ENCODE measurements at regions not wholly inside any gene's neighbourhood (a gene's known extent, or its start where the extent isn't known, plus 50 kb on each side); places are given as distances from the start of the nearest gene placed in this dataset.

DNA sequence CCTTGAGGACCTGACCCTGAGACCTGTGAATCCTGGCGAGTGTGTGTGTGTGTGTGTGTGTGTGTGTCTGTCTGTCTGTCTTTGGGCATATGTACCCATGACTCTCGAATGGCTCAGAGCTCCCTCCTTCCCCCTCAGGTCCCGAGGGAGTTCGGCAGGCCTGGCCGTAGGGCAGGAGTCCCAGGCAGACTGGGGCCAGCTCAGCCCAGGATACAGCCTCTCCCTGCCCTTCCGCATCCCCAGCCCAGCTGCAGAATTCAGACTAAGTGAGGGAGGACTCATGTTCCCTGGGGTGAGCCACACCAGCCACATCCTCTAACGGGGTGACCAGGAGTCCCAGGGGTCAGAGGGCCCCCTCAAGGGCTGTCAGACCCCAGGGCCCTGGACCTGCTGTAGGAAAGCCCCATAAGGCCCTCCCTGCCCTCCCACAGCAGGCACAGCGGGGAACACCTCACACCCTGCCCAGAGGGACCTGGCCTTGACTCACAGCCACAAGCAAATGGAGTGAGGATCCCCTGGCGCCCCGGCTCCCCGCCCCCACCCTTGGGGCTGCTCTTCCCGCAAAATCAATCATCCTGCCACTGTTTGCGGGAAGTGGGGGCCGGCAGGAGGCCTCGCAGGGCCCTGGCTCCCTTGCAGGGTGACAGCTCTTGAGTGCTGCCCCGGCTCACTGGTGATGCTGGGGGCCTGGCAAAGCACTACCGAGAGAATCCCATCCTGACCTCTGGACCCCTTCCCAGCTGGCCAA lies 101.7 kb upstream of the CASZ1 start:
- TF ChIP-seq NFXL1 (IDR thresholded peaks at IDR 0.05; ENCODE audit: borderline replicate concordance) (no peak), RAD21 (IDR thresholded peaks at IDR 0.05; ENCODE audit: insufficient read depth, low read depth, low read length) (no peak), YBX1 (IDR thresholded peaks at IDR 0.05) (no peak)
- TF ChIP-seq, protein P1, sequence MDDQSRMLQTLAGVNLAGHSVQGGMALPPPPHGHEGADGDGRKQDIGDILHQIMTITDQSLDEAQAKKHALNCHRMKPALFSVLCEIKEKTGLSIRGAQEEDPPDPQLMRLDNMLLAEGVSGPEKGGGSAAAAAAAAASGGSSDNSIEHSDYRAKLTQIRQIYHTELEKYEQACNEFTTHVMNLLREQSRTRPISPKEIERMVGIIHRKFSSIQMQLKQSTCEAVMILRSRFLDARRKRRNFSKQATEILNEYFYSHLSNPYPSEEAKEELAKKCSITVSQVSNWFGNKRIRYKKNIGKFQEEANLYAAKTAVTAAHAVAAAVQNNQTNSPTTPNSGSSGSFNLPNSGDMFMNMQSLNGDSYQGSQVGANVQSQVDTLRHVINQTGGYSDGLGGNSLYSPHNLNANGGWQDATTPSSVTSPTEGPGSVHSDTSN (IDR thresholded peaks at IDR 0.05; ENCODE audit: insufficient replicate concordance, low read depth, low read length): no peak
- TF ChIP-seq, protein P2, sequence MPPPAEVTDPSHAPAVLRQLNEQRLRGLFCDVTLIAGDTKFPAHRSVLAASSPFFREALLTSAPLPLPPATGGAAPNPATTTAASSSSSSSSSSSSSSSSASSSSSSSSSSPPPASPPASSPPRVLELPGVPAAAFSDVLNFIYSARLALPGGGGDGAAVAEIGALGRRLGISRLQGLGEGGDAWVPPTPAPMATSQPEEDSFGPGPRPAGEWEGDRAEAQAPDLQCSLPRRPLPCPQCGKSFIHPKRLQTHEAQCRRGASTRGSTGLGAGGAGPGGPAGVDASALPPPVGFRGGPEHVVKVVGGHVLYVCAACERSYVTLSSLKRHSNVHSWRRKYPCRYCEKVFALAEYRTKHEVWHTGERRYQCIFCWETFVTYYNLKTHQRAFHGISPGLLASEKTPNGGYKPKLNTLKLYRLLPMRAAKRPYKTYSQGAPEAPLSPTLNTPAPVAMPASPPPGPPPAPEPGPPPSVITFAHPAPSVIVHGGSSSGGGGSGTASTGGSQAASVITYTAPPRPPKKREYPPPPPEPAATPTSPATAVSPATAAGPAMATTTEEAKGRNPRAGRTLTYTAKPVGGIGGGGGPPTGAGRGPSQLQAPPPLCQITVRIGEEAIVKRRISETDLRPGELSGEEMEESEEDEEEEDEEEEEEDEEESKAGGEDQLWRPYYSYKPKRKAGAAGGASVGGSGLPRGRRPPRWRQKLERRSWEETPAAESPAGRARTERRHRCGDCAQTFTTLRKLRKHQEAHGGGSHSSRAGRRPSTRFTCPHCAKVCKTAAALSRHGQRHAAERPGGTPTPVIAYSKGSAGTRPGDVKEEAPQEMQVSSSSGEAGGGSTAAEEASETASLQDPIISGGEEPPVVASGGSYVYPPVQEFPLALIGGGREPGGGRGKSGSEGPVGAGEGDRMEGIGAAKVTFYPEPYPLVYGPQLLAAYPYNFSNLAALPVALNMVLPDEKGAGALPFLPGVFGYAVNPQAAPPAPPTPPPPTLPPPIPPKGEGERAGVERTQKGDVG (CRISPR knock-in tag; IDR thresholded peaks at IDR 0.05): no peak
- TF ChIP-seq, protein P3, sequence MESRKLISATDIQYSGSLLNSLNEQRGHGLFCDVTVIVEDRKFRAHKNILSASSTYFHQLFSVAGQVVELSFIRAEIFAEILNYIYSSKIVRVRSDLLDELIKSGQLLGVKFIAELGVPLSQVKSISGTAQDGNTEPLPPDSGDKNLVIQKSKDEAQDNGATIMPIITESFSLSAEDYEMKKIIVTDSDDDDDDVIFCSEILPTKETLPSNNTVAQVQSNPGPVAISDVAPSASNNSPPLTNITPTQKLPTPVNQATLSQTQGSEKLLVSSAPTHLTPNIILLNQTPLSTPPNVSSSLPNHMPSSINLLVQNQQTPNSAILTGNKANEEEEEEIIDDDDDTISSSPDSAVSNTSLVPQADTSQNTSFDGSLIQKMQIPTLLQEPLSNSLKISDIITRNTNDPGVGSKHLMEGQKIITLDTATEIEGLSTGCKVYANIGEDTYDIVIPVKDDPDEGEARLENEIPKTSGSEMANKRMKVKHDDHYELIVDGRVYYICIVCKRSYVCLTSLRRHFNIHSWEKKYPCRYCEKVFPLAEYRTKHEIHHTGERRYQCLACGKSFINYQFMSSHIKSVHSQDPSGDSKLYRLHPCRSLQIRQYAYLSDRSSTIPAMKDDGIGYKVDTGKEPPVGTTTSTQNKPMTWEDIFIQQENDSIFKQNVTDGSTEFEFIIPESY (IDR thresholded peaks at IDR 0.05): no peak
- TF ChIP-seq, protein P4, sequence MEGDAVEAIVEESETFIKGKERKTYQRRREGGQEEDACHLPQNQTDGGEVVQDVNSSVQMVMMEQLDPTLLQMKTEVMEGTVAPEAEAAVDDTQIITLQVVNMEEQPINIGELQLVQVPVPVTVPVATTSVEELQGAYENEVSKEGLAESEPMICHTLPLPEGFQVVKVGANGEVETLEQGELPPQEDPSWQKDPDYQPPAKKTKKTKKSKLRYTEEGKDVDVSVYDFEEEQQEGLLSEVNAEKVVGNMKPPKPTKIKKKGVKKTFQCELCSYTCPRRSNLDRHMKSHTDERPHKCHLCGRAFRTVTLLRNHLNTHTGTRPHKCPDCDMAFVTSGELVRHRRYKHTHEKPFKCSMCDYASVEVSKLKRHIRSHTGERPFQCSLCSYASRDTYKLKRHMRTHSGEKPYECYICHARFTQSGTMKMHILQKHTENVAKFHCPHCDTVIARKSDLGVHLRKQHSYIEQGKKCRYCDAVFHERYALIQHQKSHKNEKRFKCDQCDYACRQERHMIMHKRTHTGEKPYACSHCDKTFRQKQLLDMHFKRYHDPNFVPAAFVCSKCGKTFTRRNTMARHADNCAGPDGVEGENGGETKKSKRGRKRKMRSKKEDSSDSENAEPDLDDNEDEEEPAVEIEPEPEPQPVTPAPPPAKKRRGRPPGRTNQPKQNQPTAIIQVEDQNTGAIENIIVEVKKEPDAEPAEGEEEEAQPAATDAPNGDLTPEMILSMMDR (IDR thresholded peaks at IDR 0.05 in 2 of 3, conservative IDR thresholded peaks at IDR 0.05 in 1 of 3; ENCODE audit: control insufficient read depth in 2 of 3, extremely low read depth in 1 of 3, insufficient read depth in 1 of 3, low read depth in 3 of 3, low read length in 3 of 3): no peak

Measured in GM12878 (cell line).